Aorta (tissue), 5 donors: ENCODE measurements at regions not wholly inside any gene's neighbourhood (a gene's known extent, or its start where the extent isn't known, plus 50 kb on each side); places are given as distances from the start of the nearest gene placed in this dataset.

ENCODE experiments used
- ATAC-seq: fragments of 200-7000 bp; cut with Tn5 transposase; one replicate; pipeline ENCODE4 v1.9.1; 2022; ENCODE audit warnings: moderate library complexity; ENCODE audit not compliant: low FRiP score
- DNase-seq, 2 donors: peaks; one replicate each; pipeline ENCODE4 v3.0.0-alpha.2; 2020
- H3K27ac ChIP-seq, 2 donors: one replicate each; pipeline ENCODE4 v1.5.1; 2013; ENCODE audit warnings: low read length in 2 of 2, mild to moderate bottlenecking in 2 of 2, moderate library complexity in 2 of 2, control low read depth in 1 of 2, inconsistent platforms in 1 of 2, low read depth in 1 of 2
- H3K27me3 ChIP-seq, 2 donors: one replicate each; pipeline ENCODE4 v1.6.1; 2013; ENCODE audit warnings: control low read depth in 1 of 2, low read length in 1 of 2, mild to moderate bottlenecking in 1 of 2, moderate library complexity in 1 of 2; ENCODE audit not compliant: insufficient read depth in 2 of 2, control insufficient read depth in 1 of 2
- H3K36me3 ChIP-seq, 2 donors: one replicate each; pipeline ENCODE4 v1.6.1; 2013; ENCODE audit warnings: control low read depth in 1 of 2, low read length in 1 of 2, mild to moderate bottlenecking in 1 of 2; ENCODE audit not compliant: insufficient read depth in 2 of 2, control insufficient read depth in 1 of 2
- H3K4me1 ChIP-seq, 2 donors: one replicate each; pipeline ENCODE4 v1.6.1; 2013; ENCODE audit warnings: low read length in 2 of 2, control low read depth in 1 of 2, mild to moderate bottlenecking in 1 of 2, moderate library complexity in 1 of 2; ENCODE audit not compliant: insufficient read depth in 2 of 2, control insufficient read depth in 1 of 2
- H3K4me3 ChIP-seq, 2 donors: one replicate each; pipeline ENCODE4 v1.5.1; 2013; ENCODE audit warnings: low read length in 2 of 2, control low read depth in 1 of 2, mild to moderate bottlenecking in 1 of 2
- H3K9me3 ChIP-seq: one replicate; pipeline ENCODE4 v1.6.1; 2013; ENCODE audit warnings: mild to moderate bottlenecking, low read length; ENCODE audit not compliant: control insufficient read depth
- WGBS, 2 donors: extraction: QIAGEN DNeasy Blood & Tissue Kit; methylation state at CpG; one replicate each; pipeline ENCODE4 v1.1.7; 2013; 5-methylcytosine and 5-hydroxymethylcytosine counted together
- intact Hi-C, 2 donors: fragments of 100-400 bp; cut with DNase I; formaldehyde crosslinking; loops; one replicate each; pipeline versions ENCODE4 v1.14.2 to v1.15.0; 2022
- donor health status: healthy with polysubstance abuse.
- donor health status: Bipolar disorder and iron deficiency.
- donor health status: DM: no; HTN: no; CAD: no.
- donor health status: DM: no; HTN: no; CAD: no.
- donor health status: DM: yes; HTN: yes; CAD: no.

DNA sequence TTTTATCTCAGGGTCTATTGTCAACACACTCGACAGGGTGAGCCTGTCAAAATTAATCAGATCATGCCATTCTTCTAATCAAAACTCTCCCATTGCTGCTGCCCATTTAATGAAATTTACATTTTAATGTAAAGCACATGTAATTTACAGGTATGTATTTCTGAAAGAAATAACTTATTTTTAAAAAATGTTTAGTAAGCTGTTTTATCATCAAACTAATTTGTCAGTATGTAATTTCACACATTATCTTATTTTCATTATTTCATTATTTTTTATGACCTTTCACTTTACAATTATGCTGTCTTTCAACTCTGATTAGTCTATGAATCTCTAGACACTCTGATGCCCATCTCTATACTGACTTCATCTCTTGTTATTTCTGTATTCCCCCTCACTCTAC, 467.8 kb downstream of the ZNF804A start:
- 71 to 86% methylated on average over 1 of the region's 1 CpG for WGBS, 2 donors
- DNase-seq = no peak

DNA sequence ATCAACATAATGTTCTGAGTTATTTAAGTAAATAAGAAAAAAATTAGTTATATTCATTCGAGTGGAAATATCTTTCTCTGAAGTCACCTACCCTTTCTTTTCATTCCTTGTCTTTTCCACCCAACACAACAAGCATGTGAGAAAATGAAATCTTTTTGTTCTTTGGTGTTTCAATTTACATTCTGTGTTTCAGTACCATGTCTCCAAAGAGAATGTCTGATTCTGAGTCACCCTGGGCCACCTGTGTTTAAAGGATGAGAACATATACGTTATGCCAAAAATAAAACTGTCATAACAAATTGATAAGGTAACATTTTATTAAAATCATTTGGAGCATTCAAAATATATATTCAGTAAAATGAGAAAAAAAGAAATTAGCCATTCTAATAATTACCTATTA, 470.8 kb downstream of the ZNF804A start:
- no peak overlapping the region for H3K27ac ChIP-seq
- no peaks in the 10 kb centered on the region for H3K9me3 ChIP-seq
- H3K27me3 ChIP-seq = no peaks in the 10 kb centered on the region
- no peak for DNase-seq
- no peaks in the 10 kb centered on the region for H3K36me3 ChIP-seq
- ATAC-seq = no peak
- WGBS, 2 donors = 46 to 54% methylated on average over 2 of the region's 2 CpGs
- no peaks in the 10 kb centered on the region for H3K4me1 ChIP-seq
- intact Hi-C loops = no loop called here
- H3K4me3 ChIP-seq = no peak overlapping the region

More for the DNA sequence above, 467.8 kb downstream of the ZNF804A start:
- Histone ChIP-seq H3K36me3 (no peaks in the 10 kb centered on the region), H3K27ac (no peak overlapping the region), H3K4me1 (no peaks in the 10 kb centered on the region), H3K4me3 (no peak overlapping the region), H3K27me3 (no peaks in the 10 kb centered on the region), H3K9me3 (no peaks in the 10 kb centered on the region)
- ATAC-seq = no peak
- intact Hi-C loops = no loop called here

DNA sequence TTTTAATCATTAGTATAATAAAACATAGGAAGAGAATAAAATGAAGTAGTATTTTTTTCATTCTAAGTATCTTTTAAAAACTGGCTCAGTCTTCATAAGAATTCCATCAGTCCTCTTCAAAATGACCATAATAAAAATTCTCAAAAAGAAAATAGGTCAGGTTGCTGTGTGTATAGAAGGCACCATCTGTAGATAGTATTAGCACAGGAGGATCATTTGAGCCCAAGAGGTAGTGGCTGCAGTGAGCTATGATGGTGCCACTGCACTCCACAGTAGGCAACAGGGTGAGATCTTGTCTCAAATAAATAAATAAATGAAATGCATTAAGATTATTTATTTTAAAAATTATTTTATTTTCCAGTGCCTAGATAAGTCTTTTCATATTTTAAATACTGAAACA, 475.8 kb downstream of the ZNF804A start:
- H3K27ac ChIP-seq = no peak overlapping the region
- H3K9me3 ChIP-seq = no peaks in the 10 kb centered on the region
- no peaks in the 10 kb centered on the region for H3K4me1 ChIP-seq
- H3K36me3 ChIP-seq = no peaks in the 10 kb centered on the region
- H3K4me3 ChIP-seq = no peak overlapping the region
- no peaks in the 10 kb centered on the region for H3K27me3 ChIP-seq
- no peak for DNase-seq
- intact Hi-C loops = no loop called here
- ATAC-seq = no peak

DNA sequence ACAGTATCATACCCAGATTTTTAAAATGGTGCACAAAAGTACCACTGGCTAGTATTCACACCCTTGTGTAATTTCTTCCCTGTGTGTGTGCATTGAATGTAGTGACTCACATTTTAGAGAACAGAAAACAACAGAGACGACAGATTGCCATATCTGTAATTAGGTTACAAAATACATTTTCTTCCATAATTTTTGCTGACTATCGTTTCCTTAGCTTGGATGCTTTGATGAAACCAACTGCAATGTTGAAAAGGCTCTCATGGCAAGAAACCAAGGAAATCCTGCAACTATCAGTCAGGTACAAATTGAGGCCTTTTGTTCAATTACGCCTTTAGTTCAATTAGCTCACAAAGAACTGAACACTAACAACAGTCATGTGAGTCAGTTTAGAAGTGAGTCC, 484.4 kb downstream of the ZNF804A start:
- 89% methylated on average over 3 of the region's 3 CpGs for WGBS, 2 donors
- no peak for DNase-seq
- no peaks in the 10 kb centered on the region for H3K27me3 ChIP-seq
- no peak overlapping the region for H3K27ac ChIP-seq
- H3K9me3 ChIP-seq = no peaks in the 10 kb centered on the region
- no peaks in the 10 kb centered on the region for H3K36me3 ChIP-seq
- H3K4me3 ChIP-seq = no peak overlapping the region
- intact Hi-C loops = no loop called here
- no peaks in the 10 kb centered on the region for H3K4me1 ChIP-seq
- no peak for ATAC-seq

DNA sequence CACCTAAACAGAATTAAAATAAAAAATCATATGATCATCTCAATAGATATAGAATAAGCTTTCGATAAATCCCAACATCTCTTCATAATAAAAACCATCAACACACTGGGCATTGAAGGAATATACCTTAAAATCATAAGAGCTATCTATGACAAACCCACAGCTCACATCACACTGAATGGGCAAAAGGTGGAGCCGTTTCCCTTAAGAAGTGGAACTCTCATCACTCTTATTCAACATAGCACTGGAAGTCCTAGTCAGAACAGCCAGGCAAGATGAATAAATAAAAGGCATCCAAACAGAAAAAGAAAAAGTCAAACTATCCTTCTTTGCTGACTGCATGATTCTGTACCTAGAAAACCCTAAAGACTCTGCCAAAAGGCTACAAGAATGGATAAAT, 510.3 kb downstream of the ZNF804A start:
- H3K4me1 ChIP-seq = no peaks in the 10 kb centered on the region
- H3K36me3 ChIP-seq = no peaks in the 10 kb centered on the region
- no peaks in the 10 kb centered on the region for H3K27me3 ChIP-seq
- no peak overlapping the region for H3K4me3 ChIP-seq
- intact Hi-C loops = no loop called here
- whole genome bisulfite sequencing, 2 donors = 70 to 71% methylated on average over 2 of the region's 2 CpGs
- DNase-seq (no peak), ATAC-seq (no peak)
- no peak overlapping the region for H3K27ac ChIP-seq
- peaks cover 4% of the 10 kb centered on the region for H3K9me3 ChIP-seq

DNA sequence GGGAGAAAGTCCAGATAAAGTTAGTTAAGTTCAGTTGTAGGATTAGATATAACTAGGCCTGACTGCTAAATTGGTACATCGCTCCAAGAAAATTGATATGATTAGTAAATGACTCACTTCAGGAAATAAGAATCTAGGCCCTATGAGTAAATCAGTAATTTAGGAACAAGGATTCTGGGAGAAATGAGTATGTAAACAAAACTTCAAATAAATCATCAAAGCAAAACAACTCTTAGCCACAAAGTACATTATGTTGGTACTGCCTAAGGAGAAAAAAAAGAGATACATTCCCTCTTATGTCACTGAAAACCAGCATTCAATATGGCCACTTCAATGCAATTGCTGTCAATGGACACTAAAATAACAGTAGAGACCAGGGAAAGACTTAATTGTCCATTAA, 529.1 kb downstream of the ZNF804A start:
- no peaks in the 10 kb centered on the region for H3K9me3 ChIP-seq
- no peak overlapping the region for H3K4me3 ChIP-seq
- no peaks in the 10 kb centered on the region for H3K36me3 ChIP-seq
- no peaks in the 10 kb centered on the region for H3K4me1 ChIP-seq
- ATAC-seq (no peak), DNase-seq (no peak)
- no peak overlapping the region for H3K27ac ChIP-seq
- intact Hi-C loops = no loop called here
- WGBS, 2 donors = 91 to 96% methylated on average over 1 of the region's 1 CpG
- H3K27me3 ChIP-seq = no peaks in the 10 kb centered on the region

DNA sequence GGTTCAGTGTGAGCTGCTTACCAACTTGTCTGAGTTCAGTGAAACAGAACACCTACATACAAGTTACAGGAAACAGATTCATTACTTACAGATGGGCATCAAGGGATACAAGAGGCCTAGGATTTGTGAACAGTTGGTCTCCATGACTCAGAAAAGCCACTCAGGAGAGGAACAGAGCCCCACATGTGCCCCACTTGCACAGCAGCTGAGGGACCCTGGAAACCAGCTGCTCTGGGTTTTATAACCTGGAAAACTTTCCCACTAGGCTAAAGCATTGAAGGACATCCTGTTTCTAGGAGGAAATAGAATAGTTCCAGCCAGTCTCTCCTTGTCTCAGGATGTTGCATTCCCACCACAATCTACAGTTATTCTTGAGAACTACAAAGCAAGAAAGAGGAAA, 530.0 kb downstream of the ZNF804A start:
- Histone ChIP-seq H3K4me3 (no peak overlapping the region), H3K9me3 (peaks cover 1% of the 10 kb centered on the region), H3K36me3 (no peaks in the 10 kb centered on the region), H3K27me3 (no peaks in the 10 kb centered on the region), H3K27ac (no peak overlapping the region), H3K4me1 (no peaks in the 10 kb centered on the region)
- intact Hi-C loops = no loop called here
- ATAC-seq (no peak), DNase-seq (no peak)

DNA sequence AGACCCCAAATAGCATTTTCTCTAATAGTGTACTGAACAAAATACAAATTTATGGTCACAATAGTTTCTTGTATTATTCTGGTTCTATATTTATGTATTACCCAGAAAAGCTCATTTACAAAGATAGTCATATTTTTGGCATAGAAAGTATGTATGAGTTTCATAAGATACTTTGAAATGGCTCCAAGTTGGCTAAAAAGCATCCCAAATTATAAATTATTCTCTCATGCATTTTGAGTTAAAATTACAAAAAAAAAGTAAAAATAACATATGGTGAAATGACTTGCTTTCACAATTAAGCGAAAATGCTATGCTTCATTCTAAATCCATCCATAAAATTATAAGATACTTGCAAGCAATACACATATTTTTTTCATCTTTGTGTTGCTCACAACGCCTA, 530.7 kb downstream of the ZNF804A start:
- Histone ChIP-seq H3K9me3 (peaks cover 1% of the 10 kb centered on the region), H3K4me3 (no peak overlapping the region), H3K36me3 (no peaks in the 10 kb centered on the region), H3K4me1 (no peaks in the 10 kb centered on the region), H3K27ac (no peak overlapping the region), H3K27me3 (no peaks in the 10 kb centered on the region)
- WGBS, 2 donors = 64 to 66% methylated on average over 2 of the region's 2 CpGs
- intact Hi-C loops = no loop called here
- ATAC-seq (no peak), DNase-seq (no peak)

DNA sequence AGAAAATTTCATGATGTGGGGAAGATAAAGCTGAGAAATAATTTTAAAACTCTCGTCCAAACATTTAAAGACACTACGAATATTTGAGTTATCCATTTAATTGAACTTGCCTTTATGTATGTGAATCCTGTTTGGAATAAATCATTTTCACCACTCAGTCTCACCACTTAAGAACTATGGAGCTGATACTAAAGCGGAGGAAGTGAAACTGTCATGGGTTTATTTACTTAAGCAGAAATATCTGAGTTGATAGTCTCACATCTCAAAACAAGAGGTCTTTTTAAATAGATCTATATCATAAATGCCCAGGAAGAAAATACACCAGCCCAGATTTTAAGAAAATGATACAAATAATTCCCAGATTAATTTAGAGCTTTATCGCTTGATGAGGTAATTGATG, 532.4 kb downstream of the ZNF804A start:
- intact Hi-C loops = no loop called here
- no peak overlapping the region for H3K4me3 ChIP-seq
- no peaks in the 10 kb centered on the region for H3K27me3 ChIP-seq
- no peaks in the 10 kb centered on the region for H3K36me3 ChIP-seq
- ATAC-seq (no peak), DNase-seq (no peak)
- H3K4me1 ChIP-seq = no peaks in the 10 kb centered on the region
- peaks cover 1% of the 10 kb centered on the region for H3K9me3 ChIP-seq
- no peak overlapping the region for H3K27ac ChIP-seq
- 52 to 75% methylated on average over 4 of the region's 4 CpGs for WGBS, 2 donors
